Gastrocnemius medialis (tissue), 4 donors: ENCODE measurements at regions not wholly inside any gene's neighbourhood (a gene's known extent, or its start where the extent isn't known, plus 50 kb on each side); places are given as distances from the start of the nearest gene placed in this dataset.
A peak's percentile ranks its signal among the peaks of the same experiment; 100 is the strongest.

Experiments
- ATAC-seq, 2 donors: fragments of 150-250 bp; one replicate each; pipeline ENCODE4 v1.9.1; 2016
- DNase-seq, 2 donors: peaks; one replicate each; pipeline ENCODE4 v3.0.0-alpha.2; 2019
- H3K27ac ChIP-seq, 4 donors: fragments of 200-600 bp; sonication (generic); 1 replicate in 1 of 4; 2 replicates in 3 of 4; pipeline ENCODE4 v1.5.1; 2016 to 2018; ENCODE audit warnings: mild to moderate bottlenecking in 2 of 4, moderate library complexity in 1 of 4
- H3K27me3 ChIP-seq, 3 donors: fragments of 200-600 bp; sonication (generic) in 2 of 3; 1 replicate in 1 of 3; 2 replicates in 2 of 3; pipeline versions ENCODE4 v1.5.1 to v1.6.0; 2016 to 2019; ENCODE audit warnings: mild to moderate bottlenecking in 1 of 3, moderate library complexity in 1 of 3
- H3K36me3 ChIP-seq, 2 donors: fragments of 200-600 bp; sonication (generic) in 1 of 2; one replicate each; pipeline ENCODE4 v1.5.1; 2017 to 2018
- H3K4me1 ChIP-seq, 2 donors: fragments of 200-600 bp; sonication (generic) in 1 of 2; one replicate each; pipeline ENCODE4 v1.5.1; 2016 to 2017; ENCODE audit warnings: mild to moderate bottlenecking in 2 of 2
- H3K4me3 ChIP-seq, 4 donors: fragments of 200-600 bp; sonication (generic) in 3 of 4; 1 replicate in 1 of 4; 2 replicates in 3 of 4; pipeline ENCODE4 v1.5.1; 2016 to 2019; ENCODE audit warnings: mild to moderate bottlenecking in 2 of 4
- H3K9me3 ChIP-seq, 3 donors: fragments of 200-600 bp; sonication (generic) in 2 of 3; 1 replicate in 1 of 3; 2 replicates in 2 of 3; pipeline ENCODE4 v1.5.1; 2016 to 2019
- POLR2A ChIP-seq, 2 donors: fragments of 450-650 bp; IDR thresholded peaks; one replicate each; pipeline ENCODE4 v1.6.1; 2017; ENCODE audit warnings: antibody characterized with exemption in 2 of 2, mild to moderate bottlenecking in 2 of 2, moderate library complexity in 2 of 2
- in situ Hi-C, 4 donors: fragments of 200-750 bp; cut with MboI; loops; one replicate each; pipeline versions ENCODE4 v1.15.0 to v1.8.0; 2017; ENCODE audit warnings: low sequenced_read_pairs in 4 of 4
- intact Hi-C: fragments of 100-400 bp; cut with DNase I; formaldehyde crosslinking; loops from one replicate; pipeline ENCODE4 v1.15.1; 2023; ENCODE audit warnings: low total_unique reads
- TF ChIP-seq, protein P1 (sequence below), 5 experiments: fragments of 450-650 bp in 3 of 5; fragments of 200-600 bp in 2 of 5; sonication (generic) in 2 of 5; IDR thresholded peaks in 4 of 5; conservative IDR thresholded peaks in 1 of 5; 1 replicate in 4 of 5; 2 replicates in 1 of 5; pipeline ENCODE4 v1.5.1; 2016 to 2019; ENCODE audit warnings: antibody characterized with exemption in 5 of 5, mild to moderate bottlenecking in 3 of 5, moderate library complexity in 3 of 5

DNA sequence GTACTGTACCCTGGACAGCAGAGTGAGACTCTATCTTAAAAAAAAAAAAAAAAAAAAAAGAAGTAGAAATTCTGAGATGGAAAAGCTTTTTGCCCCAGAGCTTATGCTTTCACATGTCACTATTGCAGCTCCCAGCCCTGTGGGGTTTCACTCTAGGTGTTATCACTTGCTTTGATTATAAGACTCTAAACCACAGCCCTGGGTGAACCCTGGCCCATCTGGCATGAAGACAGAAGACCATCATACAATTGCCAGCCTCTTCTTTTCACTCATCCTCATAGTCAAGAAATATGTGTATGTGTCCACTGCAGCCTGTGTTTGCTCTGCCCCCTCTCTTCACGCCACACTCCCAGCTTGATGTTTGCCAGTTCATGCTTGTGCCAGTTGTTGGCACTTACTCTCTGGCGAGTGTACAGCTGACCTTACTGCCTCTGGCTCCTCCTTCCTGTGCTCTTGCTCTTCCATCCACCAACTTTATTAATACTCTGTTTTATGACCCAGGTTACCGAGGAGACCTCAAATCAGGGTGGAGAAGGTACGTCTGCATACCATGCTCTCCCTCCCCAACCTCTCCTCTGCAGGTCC lies 136.7 kb upstream of the NCK2 start:
- H3K27me3 ChIP-seq = no peaks in the 10 kb centered on the region
- TF ChIP-seq, protein P1, sequence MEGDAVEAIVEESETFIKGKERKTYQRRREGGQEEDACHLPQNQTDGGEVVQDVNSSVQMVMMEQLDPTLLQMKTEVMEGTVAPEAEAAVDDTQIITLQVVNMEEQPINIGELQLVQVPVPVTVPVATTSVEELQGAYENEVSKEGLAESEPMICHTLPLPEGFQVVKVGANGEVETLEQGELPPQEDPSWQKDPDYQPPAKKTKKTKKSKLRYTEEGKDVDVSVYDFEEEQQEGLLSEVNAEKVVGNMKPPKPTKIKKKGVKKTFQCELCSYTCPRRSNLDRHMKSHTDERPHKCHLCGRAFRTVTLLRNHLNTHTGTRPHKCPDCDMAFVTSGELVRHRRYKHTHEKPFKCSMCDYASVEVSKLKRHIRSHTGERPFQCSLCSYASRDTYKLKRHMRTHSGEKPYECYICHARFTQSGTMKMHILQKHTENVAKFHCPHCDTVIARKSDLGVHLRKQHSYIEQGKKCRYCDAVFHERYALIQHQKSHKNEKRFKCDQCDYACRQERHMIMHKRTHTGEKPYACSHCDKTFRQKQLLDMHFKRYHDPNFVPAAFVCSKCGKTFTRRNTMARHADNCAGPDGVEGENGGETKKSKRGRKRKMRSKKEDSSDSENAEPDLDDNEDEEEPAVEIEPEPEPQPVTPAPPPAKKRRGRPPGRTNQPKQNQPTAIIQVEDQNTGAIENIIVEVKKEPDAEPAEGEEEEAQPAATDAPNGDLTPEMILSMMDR (IDR thresholded peaks at IDR 0.05 in 4 of 5, conservative IDR thresholded peaks at IDR 0.05 in 1 of 5) = no peak
- no peak for TF ChIP-seq POLR2A (IDR thresholded peaks at IDR 0.05)
- no peak overlapping the region for H3K27ac ChIP-seq
- H3K4me1 ChIP-seq = peaks cover 0 to 25% of the 10 kb centered on the region in 2 donors
- in situ Hi-C loops = no loop called here
- H3K36me3 ChIP-seq = no peaks in the 10 kb centered on the region
- no peaks in the 10 kb centered on the region for H3K9me3 ChIP-seq
- no peak overlapping the region for H3K4me3 ChIP-seq
- ATAC-seq (peak in 1 of 2 donors; percentile 52), DNase-seq (peak in 1 of 2 donors; percentile 12)
- intact Hi-C loops = no loop called here

DNA sequence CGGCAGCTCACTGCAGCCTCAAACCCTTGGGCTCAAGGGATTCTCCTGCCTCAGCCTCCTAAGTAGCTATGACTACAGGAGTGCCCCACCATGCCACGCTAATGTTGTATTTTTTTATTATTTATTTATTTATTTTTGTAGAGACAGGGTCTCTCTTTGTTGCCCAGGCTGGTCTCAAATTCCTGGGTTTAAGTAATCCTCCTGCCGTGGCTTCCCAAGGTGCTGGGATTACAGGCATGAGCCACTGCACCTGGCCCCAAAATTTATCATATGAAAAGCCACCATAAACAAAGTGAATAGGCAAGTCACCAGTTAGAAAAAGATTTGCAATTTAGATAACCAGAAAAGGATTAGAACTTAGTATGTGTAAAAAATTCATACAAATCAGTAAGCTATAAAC lies 138.6 kb upstream of the NCK2 start:
- no peak overlapping the region for H3K4me3 ChIP-seq
- peak overlapping the region in 1 of 4 donors; percentile 31 for H3K27ac ChIP-seq
- peaks cover 0 to 25% of the 10 kb centered on the region in 2 donors for H3K4me1 ChIP-seq
- H3K9me3 ChIP-seq = no peaks in the 10 kb centered on the region
- in situ Hi-C loops (no loop called here), intact Hi-C loops (no loop called here)
- H3K36me3 ChIP-seq = no peaks in the 10 kb centered on the region
- ATAC-seq (no peak), DNase-seq (no peak)
- no peaks in the 10 kb centered on the region for H3K27me3 ChIP-seq
- no peak for TF ChIP-seq POLR2A (IDR thresholded peaks at IDR 0.05)
- TF ChIP-seq, protein P1 (IDR thresholded peaks at IDR 0.05 in 4 of 5, conservative IDR thresholded peaks at IDR 0.05 in 1 of 5) = no peak

DNA sequence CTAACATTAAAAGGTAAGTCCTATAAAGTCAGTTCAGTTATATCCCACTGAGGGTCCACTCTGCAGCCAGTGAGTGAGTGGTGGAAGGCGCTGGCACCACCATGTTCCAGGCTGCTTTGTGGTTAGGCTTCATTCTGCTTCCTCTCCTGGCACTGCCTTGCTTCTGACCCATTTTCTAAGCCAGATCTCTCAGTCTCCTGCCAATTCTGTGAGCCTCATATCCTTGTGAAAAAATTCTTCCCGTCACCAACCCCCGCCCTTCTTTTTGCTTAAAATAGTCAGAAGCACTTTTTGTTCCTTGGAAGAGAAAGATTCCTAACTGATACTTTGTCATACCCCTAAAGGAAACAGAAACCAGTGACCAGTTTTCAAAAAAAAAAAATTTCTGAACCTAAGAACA lies 139.8 kb upstream of the NCK2 start:
- Histone ChIP-seq H3K4me3 (peak overlapping the region in 1 of 4 donors; percentile 21), H3K36me3 (no peaks in the 10 kb centered on the region), H3K27me3 (no peaks in the 10 kb centered on the region), H3K4me1 (peaks cover 0 to 25% of the 10 kb centered on the region in 2 donors), H3K9me3 (no peaks in the 10 kb centered on the region), H3K27ac (peak overlapping the region; percentile 4 to 70 (median 48))
- TF ChIP-seq POLR2A (IDR thresholded peaks at IDR 0.05) = no peak
- TF ChIP-seq, protein P1 (IDR thresholded peaks at IDR 0.05 in 4 of 5, conservative IDR thresholded peaks at IDR 0.05 in 1 of 5) = no peak
- in situ Hi-C loops (no loop called here), intact Hi-C loops (no loop called here)
- ATAC-seq (peak; percentile 72 to 91), DNase-seq (peak in 1 of 2 donors; percentile 17)

DNA sequence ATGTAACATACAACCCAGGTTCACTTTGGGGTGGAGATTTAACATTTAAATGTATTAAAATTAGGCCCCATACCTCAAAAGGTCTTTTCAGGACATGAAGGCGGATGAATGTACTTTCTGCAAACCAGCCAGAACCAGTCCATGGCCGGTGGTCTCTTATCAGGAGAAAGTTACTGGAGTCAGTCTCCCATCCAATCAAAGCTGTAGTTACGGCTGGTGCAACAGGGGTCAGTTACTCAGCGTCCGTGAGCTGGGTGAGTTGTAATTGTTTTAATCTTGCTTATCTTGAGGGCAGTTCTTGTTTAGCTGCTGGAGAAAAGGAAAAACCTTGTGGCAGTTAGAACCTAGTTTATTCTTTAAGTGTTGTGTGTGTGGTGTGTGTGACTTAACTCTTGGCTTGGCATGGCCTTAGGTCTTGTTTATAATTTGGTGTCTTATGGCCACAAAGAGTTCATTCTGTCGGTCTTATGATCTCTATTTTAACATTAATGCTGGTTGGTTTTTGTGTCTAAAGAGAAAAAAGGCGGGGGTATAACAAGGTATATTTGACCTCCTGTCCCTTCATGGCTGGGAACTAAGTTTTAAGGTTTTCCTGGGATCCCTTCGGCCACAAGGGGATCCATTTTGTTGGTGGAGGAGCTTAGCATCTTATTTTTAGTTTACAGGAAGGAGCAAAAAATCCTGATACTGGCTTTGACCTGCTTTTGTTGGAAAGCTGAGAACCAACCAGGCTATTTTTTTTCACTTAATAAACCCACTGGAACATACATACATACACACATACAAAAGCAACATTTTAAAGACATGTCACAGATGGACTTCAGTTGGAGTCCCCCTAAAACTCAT lies 143.5 kb upstream of the NCK2 start:
- Histone ChIP-seq H3K27me3 (no peaks in the 10 kb centered on the region), H3K27ac (no peak overlapping the region), H3K4me1 (peaks cover 0 to 13% of the 10 kb centered on the region in 2 donors), H3K9me3 (no peaks in the 10 kb centered on the region), H3K36me3 (no peaks in the 10 kb centered on the region), H3K4me3 (no peak overlapping the region)
- no peak for ATAC-seq
- TF ChIP-seq, protein P1 (IDR thresholded peaks at IDR 0.05 in 4 of 5, conservative IDR thresholded peaks at IDR 0.05 in 1 of 5) = no peak
- no peak for TF ChIP-seq POLR2A (IDR thresholded peaks at IDR 0.05)
- DNase-seq = no peak
- intact Hi-C loops = no loop called here
- in situ Hi-C loops = no loop called here
